ENCODE measurements at regions not wholly inside any gene's neighbourhood (a gene's known extent, or its start where the extent isn't known, plus 50 kb on each side); places are given as distances from the start of the nearest gene placed in this dataset.
A peak's percentile ranks its signal among the peaks of the same experiment; 100 is the strongest.

DNA sequence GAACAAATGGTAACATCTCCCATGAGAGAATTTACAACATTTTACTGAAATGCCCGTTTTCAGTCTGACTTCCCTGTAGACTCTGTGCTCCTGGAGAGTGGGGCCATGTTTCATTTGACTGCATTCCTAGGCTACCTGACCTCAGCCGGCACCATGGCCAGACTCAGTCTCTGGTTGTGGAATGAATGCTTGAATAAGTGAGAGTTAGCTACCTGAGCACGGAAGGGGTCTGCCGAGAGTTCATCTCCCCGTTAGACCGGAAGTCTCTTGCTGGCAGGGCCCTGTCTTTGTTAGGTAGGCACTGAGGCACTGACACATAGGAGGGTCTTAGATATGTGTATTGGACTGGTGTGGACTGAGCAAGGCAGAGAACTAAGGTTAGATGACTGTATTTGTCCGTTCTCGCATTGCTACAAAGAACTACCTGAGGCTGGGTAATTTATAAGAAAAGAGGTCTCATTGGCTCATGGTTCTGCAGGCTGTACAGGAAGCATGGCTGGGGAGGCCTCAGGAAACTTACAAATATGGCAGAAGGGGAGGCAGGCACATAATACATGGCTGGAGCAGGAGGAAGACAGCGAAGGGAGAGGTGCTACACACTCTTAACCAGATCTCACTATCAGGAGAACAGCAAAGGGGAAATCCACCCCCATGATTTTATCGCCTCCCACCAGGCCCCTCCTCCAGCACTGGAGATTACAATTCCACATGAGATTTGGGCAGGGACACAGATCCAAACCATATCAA lies 271.2 kb downstream of the GLI2 start:
- FAIRE-seq, result no peak
- no peak for DNase-seq (ENCODE audit: low spot score)

- DNase-seq (ENCODE audit: low spot score) (no peak), FAIRE-seq (peak; percentile 35)
These were observed 271.8 kb downstream of the GLI2 start for GRCh38 chr2:121007490-121007853.

DNA sequence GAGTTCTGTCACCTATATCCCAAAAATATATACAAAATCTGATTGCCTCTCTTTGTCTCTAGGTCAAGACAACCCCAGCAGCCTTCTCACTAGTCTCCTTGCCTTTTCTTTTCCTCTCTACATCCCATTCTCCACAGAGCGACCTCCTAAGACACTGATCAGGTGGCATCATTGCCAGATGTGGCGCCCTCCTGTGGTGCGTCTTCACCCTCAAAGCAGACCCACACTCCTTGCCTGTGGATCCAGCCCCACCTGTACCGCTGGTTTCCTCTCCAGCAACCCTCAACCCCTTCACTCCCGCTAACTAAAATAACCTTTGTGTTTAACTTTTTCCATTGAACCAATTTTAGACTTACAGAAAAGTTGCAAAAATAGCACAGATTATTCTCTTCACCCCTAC lies 273.3 kb downstream of the GLI2 start:
- no peak for FAIRE-seq
- DNase-seq (ENCODE audit: low spot score), result no peak

DNA sequence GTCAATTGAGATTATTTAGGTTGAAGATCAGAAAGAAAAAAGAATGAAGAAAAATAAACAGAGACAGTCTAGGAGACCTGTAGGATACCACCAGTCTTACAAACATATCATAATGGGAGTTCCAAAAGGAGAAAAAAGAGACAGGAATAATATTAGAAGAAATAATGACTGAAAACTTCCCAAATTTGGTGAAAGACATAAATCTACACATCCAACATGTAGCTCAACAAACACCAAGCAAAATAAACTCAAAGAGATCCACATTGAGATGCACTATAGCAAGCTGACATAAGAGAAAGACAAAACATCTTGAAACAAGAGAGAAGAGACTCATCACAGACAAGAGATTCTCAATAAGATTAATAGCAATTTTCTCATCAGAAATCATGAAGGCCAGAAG lies 274.0 kb downstream of the TFCP2L1 start:
- DNase-seq (ENCODE audit: low spot score) (no peak), FAIRE-seq (no peak)

DNA sequence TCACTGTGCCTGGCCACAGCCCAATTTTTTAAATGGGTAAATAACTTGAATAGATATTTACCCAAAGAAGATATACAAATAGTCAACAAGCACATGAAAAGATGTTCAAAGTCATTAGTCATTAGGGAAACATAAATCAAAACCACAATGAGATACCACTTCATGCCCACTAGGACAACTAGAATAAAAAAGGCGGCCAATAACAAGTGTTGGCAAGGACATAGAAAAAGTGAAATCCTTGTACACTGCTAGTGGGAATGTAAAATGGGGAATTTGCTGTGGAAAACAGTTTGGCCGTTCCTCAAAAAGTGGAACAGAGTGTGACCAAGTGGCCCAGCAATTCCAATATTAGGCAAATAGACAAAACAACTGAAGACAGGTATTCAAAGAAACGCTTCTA lies 270.1 kb downstream of the TFCP2L1 start:
- DNase-seq (ENCODE audit: low spot score) (no peak), FAIRE-seq (no peak)

DNA sequence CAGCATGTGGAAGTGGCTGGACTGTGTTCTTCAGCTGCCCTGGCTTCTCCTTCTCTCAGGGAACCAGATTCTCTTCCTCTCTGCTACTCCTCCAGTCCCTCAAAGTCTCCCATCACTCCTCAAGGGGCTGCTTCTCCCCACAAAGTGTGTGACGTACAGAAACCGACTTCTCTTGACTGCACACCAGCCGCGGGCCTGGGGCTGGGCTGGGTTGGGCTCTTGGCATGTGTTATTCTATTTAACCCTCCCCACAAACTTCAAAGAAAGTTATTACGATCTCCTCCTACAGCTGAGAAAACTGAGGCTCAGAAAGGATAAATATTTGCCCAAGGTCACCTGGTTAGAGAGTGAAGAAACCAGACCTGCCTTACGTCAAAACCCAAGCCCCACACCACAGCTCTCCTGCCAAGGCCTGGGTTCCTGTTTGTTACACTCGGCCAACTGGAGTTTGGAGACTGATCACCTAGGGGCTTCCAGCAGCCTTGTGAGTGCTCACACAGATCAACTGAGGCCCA lies 269.0 kb downstream of the TFCP2L1 start:
- DNase-seq (ENCODE audit: low spot score) (no peak), FAIRE-seq (no peak)

DNA sequence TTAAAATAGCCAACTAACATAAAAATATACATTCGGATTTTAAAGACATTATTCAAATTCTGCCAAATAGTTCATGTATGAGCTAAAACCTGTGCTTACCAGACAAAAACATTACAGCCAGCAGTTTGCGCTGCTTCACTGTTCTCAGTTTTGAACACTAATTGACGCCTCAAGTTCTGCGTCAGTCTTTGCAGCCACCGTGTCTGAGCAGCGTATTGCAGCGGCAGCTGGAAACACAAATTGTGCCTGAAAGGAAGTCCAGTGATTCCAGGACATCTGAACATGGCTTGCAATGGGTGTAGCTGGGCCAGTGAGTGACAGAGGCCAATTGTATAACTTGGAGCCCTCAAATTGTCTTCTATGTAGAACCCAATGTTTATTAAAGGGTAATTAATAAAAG lies 267.6 kb downstream of the TFCP2L1 start:
- no peak for DNase-seq (ENCODE audit: low spot score)
- no peak for FAIRE-seq

- FAIRE-seq (no peak), DNase-seq (ENCODE audit: low spot score) (no peak)
These were observed 266.6 kb downstream of the TFCP2L1 start for GRCh38 chr2:121018136-121019061.

GRCh38 chr2:121019071-121019470 lies 265.9 kb downstream of the TFCP2L1 start:
- FAIRE-seq, result peak; percentile 52
- no peak for DNase-seq (ENCODE audit: low spot score)

- FAIRE-seq (no peak), DNase-seq (ENCODE audit: low spot score) (no peak)
These were observed 265.2 kb downstream of the TFCP2L1 start for GRCh38 chr2:121019756-121020155.

DNA sequence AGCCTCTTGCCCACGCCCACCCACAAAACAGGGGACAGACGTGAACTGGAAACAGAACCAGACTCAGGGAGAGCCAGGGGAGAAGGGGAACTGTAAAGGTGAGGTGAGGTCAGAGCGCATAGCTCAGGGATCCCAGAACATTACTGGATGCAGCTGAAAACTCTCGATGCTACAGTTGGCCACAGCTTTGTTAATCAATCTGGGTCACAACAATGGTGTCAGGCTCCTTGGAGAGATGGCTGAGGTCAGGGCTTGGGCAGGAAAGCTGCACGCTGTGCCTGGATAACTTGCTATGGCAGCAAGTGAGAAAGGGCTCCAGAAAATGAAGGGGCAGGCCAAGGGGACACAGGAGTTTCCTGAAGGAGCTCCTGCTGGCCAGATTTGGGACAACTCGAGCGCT lies 263.3 kb downstream of the TFCP2L1 start:
- FAIRE-seq, result no peak
- no peak for DNase-seq (ENCODE audit: low spot score)

- FAIRE-seq (peak; percentile 63), DNase-seq (ENCODE audit: low spot score) (no peak)
These were observed 256.4 kb downstream of the TFCP2L1 start for GRCh38 chr2:121028577-121028976.

DNA sequence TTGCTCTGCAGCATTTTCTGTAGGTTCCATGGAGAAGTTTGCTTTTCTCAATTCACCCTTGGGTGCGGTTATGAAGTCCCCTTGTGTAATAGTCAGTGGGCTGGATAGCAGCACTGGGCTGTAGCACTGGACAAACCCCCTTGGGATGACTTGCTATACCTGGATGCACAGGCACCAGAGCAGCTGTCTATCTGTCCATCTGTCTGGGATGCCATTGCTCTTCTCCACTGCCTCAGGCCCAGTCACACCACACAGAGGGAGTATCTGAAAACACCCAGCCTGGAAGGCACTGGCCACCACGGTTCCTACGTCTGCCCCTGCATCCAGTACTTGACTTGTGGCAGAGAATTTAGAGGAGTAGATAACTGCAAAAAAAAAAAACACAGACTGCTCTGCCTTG lies 254.5 kb downstream of the TFCP2L1 start:
- DNase-seq (ENCODE audit: low spot score) (no peak), FAIRE-seq (peak; percentile 23)

- no peak for FAIRE-seq
- DNase-seq (ENCODE audit: low spot score), result no peak
These were observed 253.2 kb downstream of the TFCP2L1 start for GRCh38 chr2:121031568-121032340.

DNA sequence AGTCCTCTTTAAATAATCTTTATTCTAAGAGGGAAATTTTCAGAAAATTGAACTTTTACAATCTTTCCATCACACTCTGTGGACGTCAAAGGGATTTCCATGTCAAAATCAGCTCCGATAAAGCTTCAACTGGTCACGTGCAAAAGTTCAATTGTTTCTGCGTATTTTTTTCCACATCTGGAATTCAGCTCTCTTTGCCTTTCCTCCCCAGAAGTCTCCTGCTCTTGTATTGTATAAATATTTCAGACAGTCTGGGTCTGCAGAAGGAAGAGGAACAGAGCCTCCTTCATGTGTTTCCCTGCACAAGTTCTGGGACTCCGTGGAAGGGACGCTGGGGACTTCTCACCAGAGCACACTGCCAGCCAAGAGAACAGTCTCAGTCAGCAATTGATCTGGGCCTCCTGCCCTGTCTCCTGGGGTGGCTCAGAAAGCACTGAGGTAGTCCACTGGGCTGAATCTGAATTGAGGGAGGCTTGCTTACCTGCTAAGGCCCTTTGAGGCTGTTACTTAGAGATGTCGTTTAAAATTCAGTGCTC lies 251.5 kb downstream of the TFCP2L1 start:
- no peak for DNase-seq (ENCODE audit: low spot score)
- FAIRE-seq, result no peak

GRCh38 chr2:121034551-121034950 lies 250.5 kb downstream of the TFCP2L1 start:
- FAIRE-seq (no peak), DNase-seq (ENCODE audit: low spot score) (no peak)

- DNase-seq (ENCODE audit: low spot score), result no peak
These were observed 248.7 kb downstream of the TFCP2L1 start for GRCh38 chr2:121036226-121036692.

DNA sequence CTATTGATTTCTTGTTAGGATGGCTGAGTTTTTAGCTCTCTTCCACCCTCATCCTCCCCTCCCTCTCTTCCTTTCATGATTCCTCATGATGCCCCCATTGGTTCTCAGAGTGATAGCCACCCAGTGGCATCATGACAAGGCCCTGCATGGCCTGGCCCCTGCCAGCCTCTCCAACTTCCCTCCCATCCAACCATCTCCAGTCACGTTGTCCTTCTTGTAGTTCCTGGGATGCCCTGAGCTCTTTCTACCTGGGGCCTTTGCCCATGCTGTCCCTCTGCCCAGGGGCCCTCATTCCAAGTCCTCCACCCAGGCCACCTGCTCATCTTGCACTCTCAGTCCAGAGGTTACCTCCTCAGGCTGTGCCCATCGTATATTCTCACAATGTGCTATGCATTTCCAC lies 247.5 kb downstream of the TFCP2L1 start:
- DNase-seq (ENCODE audit: low spot score) (no peak), FAIRE-seq (no peak)

More at GRCh38 chr2:121036226-121036692, 248.7 kb downstream of the TFCP2L1 start:
- FAIRE-seq, result no peak

DNA sequence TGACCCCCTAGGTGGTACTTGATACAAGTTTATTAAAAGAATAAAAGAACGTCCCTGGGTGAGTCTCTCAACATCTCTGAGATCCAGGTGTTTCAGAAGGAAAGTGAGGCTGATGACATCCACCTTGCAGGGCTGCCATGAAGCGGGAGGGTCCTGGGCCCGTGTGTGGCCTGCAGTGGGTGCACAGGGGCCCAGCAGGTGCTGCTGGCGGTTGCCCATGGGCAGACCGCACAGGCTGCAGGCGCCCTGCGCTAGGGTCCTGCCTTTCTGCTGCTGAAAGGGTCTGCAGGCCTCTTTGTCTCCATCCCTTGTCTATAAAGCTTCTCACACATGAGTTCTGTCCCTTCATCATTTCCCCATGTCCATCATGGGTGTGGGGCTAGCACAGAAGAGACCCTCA lies 247.0 kb downstream of the TFCP2L1 start:
- DNase-seq (ENCODE audit: low spot score) (no peak), FAIRE-seq (no peak)

DNA sequence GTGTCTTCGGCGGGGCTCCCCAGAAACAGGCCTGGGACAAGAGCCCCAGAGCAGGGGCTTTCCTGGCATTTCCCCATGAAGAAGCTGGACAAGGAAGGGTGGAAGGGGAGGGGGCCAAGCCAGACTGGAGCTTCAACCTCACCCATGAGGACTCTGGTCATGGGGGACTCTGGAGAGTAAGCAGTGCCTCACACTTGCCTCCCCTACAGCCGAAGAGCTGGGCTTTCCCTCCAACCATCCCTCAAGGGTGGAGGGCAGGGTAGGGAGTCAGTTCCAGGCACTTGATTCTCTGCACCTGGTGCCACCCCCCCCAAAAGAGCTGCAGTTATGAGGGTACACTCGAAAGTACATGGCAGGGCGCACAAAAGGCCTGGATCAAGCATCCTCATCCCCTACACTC lies 246.6 kb downstream of the TFCP2L1 start:
- DNase-seq (ENCODE audit: low spot score) (no peak), FAIRE-seq (no peak)

All from urothelium cell line (cell line).